Astrocyte (in vitro differentiated cells and primary cell): ENCODE measurements at regions not wholly inside any gene's neighbourhood (a gene's known extent, or its start where the extent isn't known, plus 50 kb on each side); places are given as distances from the start of the nearest gene placed in this dataset.

Experiments used
- DNase-seq: peaks from one replicate; pipeline ENCODE4 v3.0.0-alpha.2; 2010; ENCODE audit warnings: low read depth
- FAIRE-seq: peaks from 2 replicates; lab custom pipeline; 2011; peaks lifted over from hg19 to GRCh38; lab: Jason Lieb, UNC
- H2AFZ ChIP-seq: 2 replicates; pipeline ENCODE4 v1.6.0; 2012; ENCODE audit warnings: low read depth, low read length, inconsistent platforms
- H3K27ac ChIP-seq: 2 replicates; pipeline ENCODE4 v1.5.1; 2011; ENCODE audit warnings: low read depth, low read length, inconsistent platforms
- H3K27me3 ChIP-seq: 2 replicates; pipeline ENCODE4 v1.6.0; 2011; ENCODE audit warnings: low read length, inconsistent platforms; ENCODE audit not compliant: insufficient read depth
- H3K36me3 ChIP-seq: 2 replicates; pipeline ENCODE4 v1.5.1; 2011; ENCODE audit warnings: low read length, inconsistent platforms; ENCODE audit not compliant: insufficient read depth
- H3K4me1 ChIP-seq: 2 replicates; pipeline ENCODE4 v1.5.1; 2011; ENCODE audit warnings: low read length, inconsistent platforms; ENCODE audit not compliant: insufficient read depth
- H3K4me2 ChIP-seq: 2 replicates; pipeline ENCODE4 v1.6.0; 2012; ENCODE audit warnings: low read length, inconsistent platforms
- H3K4me3 ChIP-seq: 2 replicates; pipeline ENCODE4 v1.5.1; 2011; ENCODE audit warnings: low read depth, mild to moderate bottlenecking, low read length, inconsistent platforms; ENCODE audit not compliant: insufficient read depth
- H3K79me2 ChIP-seq: 2 replicates; pipeline ENCODE4 v1.6.0; 2012; ENCODE audit warnings: mild to moderate bottlenecking, low read length, inconsistent platforms; ENCODE audit not compliant: insufficient read depth
- H3K9ac ChIP-seq: 2 replicates; pipeline ENCODE4 v1.6.0; 2012; ENCODE audit warnings: mild to moderate bottlenecking, low read length, inconsistent platforms
- H3K9me3 ChIP-seq: 2 replicates; pipeline ENCODE4 v1.5.1; 2012; ENCODE audit warnings: low read depth, mild to moderate bottlenecking, low read length, inconsistent platforms; ENCODE audit not compliant: insufficient read depth
- H4K20me1 ChIP-seq: 2 replicates; pipeline ENCODE4 v1.6.0; 2012; ENCODE audit warnings: low read length, inconsistent platforms; ENCODE audit not compliant: insufficient read depth
- H3K27ac Mint-ChIP-seq: one replicate; pipeline ENCODE4 v1.8.0; 2021; ENCODE audit warnings: mild to moderate bottlenecking, mixed read lengths; ENCODE audit not compliant: unreplicated experiment
- H3K27me3 Mint-ChIP-seq: one replicate; pipeline ENCODE4 v1.8.0; 2021; ENCODE audit warnings: low read depth, mixed read lengths; ENCODE audit not compliant: unreplicated experiment
- H3K36me3 Mint-ChIP-seq: one replicate; pipeline ENCODE4 v1.8.0; 2021; ENCODE audit warnings: low read depth, mixed read lengths; ENCODE audit not compliant: unreplicated experiment
- H3K4me1 Mint-ChIP-seq: one replicate; pipeline ENCODE4 v1.8.0; 2021; ENCODE audit warnings: low read depth, mixed read lengths; ENCODE audit not compliant: unreplicated experiment
- H3K4me3 Mint-ChIP-seq: one replicate; pipeline ENCODE4 v1.8.0; 2021; ENCODE audit warnings: mild to moderate bottlenecking, moderate library complexity, mixed read lengths; ENCODE audit not compliant: unreplicated experiment
- H3K9me3 Mint-ChIP-seq: one replicate; pipeline ENCODE4 v1.8.0; 2021; ENCODE audit warnings: mild to moderate bottlenecking, mixed read lengths; ENCODE audit not compliant: unreplicated experiment
- EZH2 ChIP-seq: IDR thresholded peaks from 2 replicates; pipeline ENCODE4 v1.6.1; 2012; ENCODE audit warnings: mild to moderate bottlenecking, low read length, inconsistent platforms; ENCODE audit not compliant: insufficient read depth
- TF ChIP-seq, protein P1 (sequence below): IDR thresholded peaks from 2 replicates; pipeline ENCODE4 v1.5.1; 2011; ENCODE audit warnings: low read depth, mild to moderate bottlenecking, inconsistent platforms, low read length, moderate library complexity; ENCODE audit not compliant: insufficient read depth

DNA sequence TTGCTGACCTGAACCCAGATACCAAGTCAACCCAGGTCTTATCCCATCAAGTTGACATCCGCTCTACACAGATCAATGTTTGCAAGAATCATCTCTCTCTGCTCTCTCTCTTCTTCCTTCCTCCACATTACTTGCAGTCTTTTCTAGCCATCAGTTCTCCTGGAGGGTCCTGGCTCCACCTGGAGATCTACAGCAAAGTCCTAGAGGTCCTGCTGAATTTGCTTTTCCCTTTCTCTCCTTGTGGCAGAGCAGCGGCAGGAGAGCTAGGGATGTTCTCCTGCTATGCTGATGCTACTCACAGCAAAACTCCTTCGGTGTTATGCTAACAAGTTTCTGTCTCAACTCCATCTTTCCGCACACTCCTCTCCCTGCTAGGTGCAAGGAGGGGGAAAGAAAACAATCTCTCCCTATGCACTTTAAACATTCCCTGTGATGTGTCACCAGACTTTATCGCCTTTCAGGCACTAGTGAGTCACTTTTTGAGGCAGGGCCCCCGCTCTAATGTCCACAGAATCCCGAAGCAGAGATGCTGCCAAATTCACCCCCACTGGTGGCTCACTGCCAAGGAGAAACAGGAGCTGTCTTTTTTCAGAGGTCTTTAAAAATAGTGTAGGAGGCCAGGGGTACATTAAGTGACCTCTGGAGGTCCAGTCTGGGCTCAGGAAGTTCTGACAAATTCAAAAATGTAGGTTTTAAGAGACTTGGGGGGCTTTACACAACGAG, 62.6 kb downstream of the FAM50B start:
- H4K20me1 ChIP-seq, result no peaks in the 10 kb centered on the region
- peak overlapping the region; percentile 28 for H2AFZ ChIP-seq
- H3K4me1 ChIP-seq, result peaks cover 51% of the 10 kb centered on the region
- no peaks in the 10 kb centered on the region for H3K9me3 ChIP-seq
- DNase-seq, result peak; percentile 89
- H3K9me3 Mint-ChIP-seq, result peaks cover 2% of the 10 kb centered on the region
- peak overlapping the region; percentile 94 for H3K27ac ChIP-seq
- H3K27ac Mint-ChIP-seq, result peak overlapping the region; percentile 89
- no peaks in the 10 kb centered on the region for H3K27me3 ChIP-seq
- H3K4me1 Mint-ChIP-seq, result peaks cover 56% of the 10 kb centered on the region
- H3K9ac ChIP-seq, result peak overlapping the region; percentile 75
- no peaks in the 10 kb centered on the region for H3K36me3 ChIP-seq
- H3K4me3 ChIP-seq, result peak overlapping the region; percentile 47
- FAIRE-seq, result peak; percentile 68
- H3K36me3 Mint-ChIP-seq, result no peaks in the 10 kb centered on the region
- H3K27me3 Mint-ChIP-seq, result no peaks in the 10 kb centered on the region
- H3K79me2 ChIP-seq, result peaks cover 19% of the 10 kb centered on the region
- peak overlapping the region; percentile 72 for H3K4me3 Mint-ChIP-seq
- TF ChIP-seq, protein P1, sequence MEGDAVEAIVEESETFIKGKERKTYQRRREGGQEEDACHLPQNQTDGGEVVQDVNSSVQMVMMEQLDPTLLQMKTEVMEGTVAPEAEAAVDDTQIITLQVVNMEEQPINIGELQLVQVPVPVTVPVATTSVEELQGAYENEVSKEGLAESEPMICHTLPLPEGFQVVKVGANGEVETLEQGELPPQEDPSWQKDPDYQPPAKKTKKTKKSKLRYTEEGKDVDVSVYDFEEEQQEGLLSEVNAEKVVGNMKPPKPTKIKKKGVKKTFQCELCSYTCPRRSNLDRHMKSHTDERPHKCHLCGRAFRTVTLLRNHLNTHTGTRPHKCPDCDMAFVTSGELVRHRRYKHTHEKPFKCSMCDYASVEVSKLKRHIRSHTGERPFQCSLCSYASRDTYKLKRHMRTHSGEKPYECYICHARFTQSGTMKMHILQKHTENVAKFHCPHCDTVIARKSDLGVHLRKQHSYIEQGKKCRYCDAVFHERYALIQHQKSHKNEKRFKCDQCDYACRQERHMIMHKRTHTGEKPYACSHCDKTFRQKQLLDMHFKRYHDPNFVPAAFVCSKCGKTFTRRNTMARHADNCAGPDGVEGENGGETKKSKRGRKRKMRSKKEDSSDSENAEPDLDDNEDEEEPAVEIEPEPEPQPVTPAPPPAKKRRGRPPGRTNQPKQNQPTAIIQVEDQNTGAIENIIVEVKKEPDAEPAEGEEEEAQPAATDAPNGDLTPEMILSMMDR, result no peak
- no peak for TF ChIP-seq EZH2
- peak overlapping the region; percentile 86 for H3K4me2 ChIP-seq

DNA sequence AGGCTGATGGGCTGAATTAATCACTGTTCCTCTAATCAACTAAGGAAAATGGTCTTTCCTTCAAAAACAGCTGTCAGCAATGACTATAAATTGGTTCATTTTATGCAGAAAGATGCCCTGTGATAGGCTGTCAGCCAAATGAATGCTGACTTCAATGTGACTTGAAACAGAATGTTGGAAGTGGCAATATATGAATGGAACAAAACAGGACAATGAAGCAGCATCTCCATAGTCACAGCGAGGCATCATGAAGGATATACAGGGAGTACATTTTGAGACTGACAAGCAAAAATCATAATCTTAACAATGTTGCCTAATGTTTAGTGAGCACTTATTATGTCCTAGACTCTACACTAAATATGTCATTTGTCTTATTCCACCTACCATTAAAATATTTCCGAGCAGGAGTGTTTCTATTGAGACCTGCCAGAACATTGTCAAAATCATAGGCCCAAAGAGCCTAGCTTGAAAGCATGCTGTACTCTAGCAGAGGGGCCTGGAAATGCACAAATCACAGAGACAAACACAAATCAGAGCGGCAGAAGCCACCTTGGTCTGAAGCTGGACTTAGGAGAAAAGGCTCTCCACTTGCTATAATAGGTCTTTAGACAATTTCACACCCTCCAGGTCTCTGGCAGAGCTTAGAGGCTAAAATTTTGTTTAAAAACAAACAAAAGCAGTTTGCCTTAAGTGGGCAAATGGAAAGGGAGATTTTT, 63.3 kb downstream of the FAM50B start:
- peaks cover 3% of the 10 kb centered on the region for H3K9me3 Mint-ChIP-seq
- peak overlapping the region; percentile 47 for H3K4me3 ChIP-seq
- H4K20me1 ChIP-seq, result no peaks in the 10 kb centered on the region
- peaks cover 19% of the 10 kb centered on the region for H3K79me2 ChIP-seq
- H3K4me1 ChIP-seq, result peaks cover 51% of the 10 kb centered on the region
- no peaks in the 10 kb centered on the region for H3K9me3 ChIP-seq
- no peaks in the 10 kb centered on the region for H3K36me3 Mint-ChIP-seq
- H3K4me2 ChIP-seq, result peak overlapping the region; percentile 86
- peaks cover 49% of the 10 kb centered on the region for H3K4me1 Mint-ChIP-seq
- TF ChIP-seq EZH2, result no peak
- TF ChIP-seq, protein P1, result no peak
- H3K27ac Mint-ChIP-seq, result peak overlapping the region; percentile 89
- no peaks in the 10 kb centered on the region for H3K27me3 ChIP-seq
- H3K9ac ChIP-seq, result peak overlapping the region; percentile 75
- no peak overlapping the region for H2AFZ ChIP-seq
- no peaks in the 10 kb centered on the region for H3K27me3 Mint-ChIP-seq
- no peak overlapping the region for H3K4me3 Mint-ChIP-seq
- H3K27ac ChIP-seq, result peak overlapping the region; percentile 94
- FAIRE-seq, result no peak
- H3K36me3 ChIP-seq, result no peaks in the 10 kb centered on the region
- no peak for DNase-seq
